ENCODE measurements at regions not wholly inside any gene's neighbourhood (a gene's known extent, or its start where the extent isn't known, plus 50 kb on each side); places are given as distances from the start of the nearest gene placed in this dataset.
A peak's percentile ranks its signal among the peaks of the same experiment; 100 is the strongest.

- no peak for TF ChIP-seq CTCF (IDR thresholded peaks at IDR 0.05; ENCODE audit: control insufficient read depth, insufficient read depth, low read depth, low read length, missing control alignments)
- no peak for DNase-seq (ENCODE audit: low read depth)
- no peak overlapping the region for H3K4me3 ChIP-seq (ENCODE audit: control insufficient read depth, low read depth, low read length)
Observed at GRCh38 chr10:31098046-31098445, 66.4 kb upstream of the ZNF438 start.

- TF ChIP-seq CTCF (IDR thresholded peaks at IDR 0.05; ENCODE audit: control insufficient read depth, insufficient read depth, low read depth, low read length, missing control alignments) = no peak
- no peak overlapping the region for H3K4me3 ChIP-seq (ENCODE audit: control insufficient read depth, low read depth, low read length)
- no peak for DNase-seq (ENCODE audit: low read depth)
Observed at GRCh38 chr10:31099094-31099493, 67.4 kb upstream of the ZNF438 start.

- DNase-seq (ENCODE audit: low read depth) = no peak
- no peak overlapping the region for H3K4me3 ChIP-seq (ENCODE audit: control insufficient read depth, low read depth, low read length)
- no peak for TF ChIP-seq CTCF (IDR thresholded peaks at IDR 0.05; ENCODE audit: control insufficient read depth, insufficient read depth, low read depth, low read length, missing control alignments)
Observed at GRCh38 chr10:31099664-31100063, 68.0 kb upstream of the ZNF438 start.

- H3K4me3 ChIP-seq (ENCODE audit: control insufficient read depth, low read depth, low read length) = no peak overlapping the region
- no peak for DNase-seq (ENCODE audit: low read depth)
- no peak for TF ChIP-seq CTCF (IDR thresholded peaks at IDR 0.05; ENCODE audit: control insufficient read depth, insufficient read depth, low read depth, low read length, missing control alignments)
Observed at GRCh38 chr10:31100115-31100601, 68.5 kb upstream of the ZNF438 start.

GRCh38 chr10:31100662-31101061, 69.0 kb upstream of the ZNF438 start:
- no peak overlapping the region for H3K4me3 ChIP-seq (ENCODE audit: control insufficient read depth, low read depth, low read length)

GRCh38 chr10:31101123-31101522, 69.5 kb upstream of the ZNF438 start:
- TF ChIP-seq CTCF (IDR thresholded peaks at IDR 0.05; ENCODE audit: control insufficient read depth, insufficient read depth, low read depth, low read length, missing control alignments) = no peak
- peak; percentile 31 for DNase-seq (ENCODE audit: low read depth)
- H3K4me3 ChIP-seq (ENCODE audit: control insufficient read depth, low read depth, low read length) = no peak overlapping the region

More at GRCh38 chr10:31100662-31101061, 69.0 kb upstream of the ZNF438 start:
- TF ChIP-seq CTCF (IDR thresholded peaks at IDR 0.05; ENCODE audit: control insufficient read depth, insufficient read depth, low read depth, low read length, missing control alignments) = no peak
- DNase-seq (ENCODE audit: low read depth) = no peak

- H3K4me3 ChIP-seq (ENCODE audit: control insufficient read depth, low read depth, low read length) = no peak overlapping the region
- DNase-seq (ENCODE audit: low read depth) = no peak
- no peak for TF ChIP-seq CTCF (IDR thresholded peaks at IDR 0.05; ENCODE audit: control insufficient read depth, insufficient read depth, low read depth, low read length, missing control alignments)
Observed at GRCh38 chr10:31102421-31102820, 70.8 kb upstream of the ZNF438 start.
